ENCODE measurements at regions not wholly inside any gene's neighbourhood (a gene's known extent, or its start where the extent isn't known, plus 50 kb on each side); places are given as distances from the start of the nearest gene placed in this dataset.

GRCh38 chr20:50431066-50431450 lies 79.1 kb upstream of the PTPN1 start:
- no peaks in the 10 kb centered on the region for H3K9me3 Mint-ChIP-seq
- ATAC-seq (ENCODE audit: low read depth), result no peak
- no peak overlapping the region for H3K27ac Mint-ChIP-seq

GRCh38 chr20:50433001-50433761 lies 77.0 kb upstream of the PTPN1 start:
- no peak for DNase-seq
- no peak overlapping the region for H3K27ac Mint-ChIP-seq
- POLR2A ChIA-PET, result no interaction called here
- no peaks in the 10 kb centered on the region for H3K4me1 Mint-ChIP-seq
- no peak overlapping the region for H3K4me3 Mint-ChIP-seq
- no peak for ATAC-seq (ENCODE audit: low read depth)
- H3K27me3 Mint-ChIP-seq, result peaks cover 16% of the 10 kb centered on the region
- H3K36me3 Mint-ChIP-seq (ENCODE audit: low read depth), result no peaks in the 10 kb centered on the region
- CTCF ChIA-PET, result no interaction called here
- H3K9me3 Mint-ChIP-seq, result no peaks in the 10 kb centered on the region
- TF ChIP-seq CTCF (IDR thresholded peaks at IDR 0.05), result no peak
- intact Hi-C loops (cut with micrococcal nuclease), result no loop called here

More at GRCh38 chr20:50431066-50431450, 79.1 kb upstream of the PTPN1 start:
- Mint-ChIP-seq H3K36me3 (ENCODE audit: low read depth) (no peaks in the 10 kb centered on the region), H3K27me3 (peaks cover 17% of the 10 kb centered on the region), H3K4me3 (no peak overlapping the region), H3K4me1 (no peaks in the 10 kb centered on the region)
- TF ChIP-seq CTCF (IDR thresholded peaks at IDR 0.05), result no peak
- no peak for DNase-seq
- ChIA-PET POLR2A (no interaction called here), CTCF (no interaction called here)
- intact Hi-C loops (cut with micrococcal nuclease), result no loop called here

GRCh38 chr20:50434321-50434652 lies 75.9 kb upstream of the PTPN1 start:
- peaks cover 16% of the 10 kb centered on the region for H3K27me3 Mint-ChIP-seq
- no peaks in the 10 kb centered on the region for H3K36me3 Mint-ChIP-seq (ENCODE audit: low read depth)
- intact Hi-C loops (cut with micrococcal nuclease), result no loop called here
- H3K4me3 Mint-ChIP-seq, result no peak overlapping the region
- ChIA-PET POLR2A (no interaction called here), CTCF (no interaction called here)
- DNase-seq (no peak), ATAC-seq (ENCODE audit: low read depth) (no peak)
- H3K9me3 Mint-ChIP-seq, result no peaks in the 10 kb centered on the region
- no peaks in the 10 kb centered on the region for H3K4me1 Mint-ChIP-seq
- H3K27ac Mint-ChIP-seq, result no peak overlapping the region
- TF ChIP-seq CTCF (IDR thresholded peaks at IDR 0.05), result no peak

GRCh38 chr20:50434653-50435396 lies 75.4 kb upstream of the PTPN1 start:
- no peaks in the 10 kb centered on the region for H3K4me1 Mint-ChIP-seq
- H3K9me3 Mint-ChIP-seq, result no peaks in the 10 kb centered on the region
- ChIA-PET POLR2A (no interaction called here), CTCF (no interaction called here)
- DNase-seq (no peak), ATAC-seq (ENCODE audit: low read depth) (no peak)
- TF ChIP-seq CTCF (IDR thresholded peaks at IDR 0.05), result no peak
- no peaks in the 10 kb centered on the region for H3K36me3 Mint-ChIP-seq (ENCODE audit: low read depth)
- H3K4me3 Mint-ChIP-seq, result no peak overlapping the region
- intact Hi-C loops (cut with micrococcal nuclease), result no loop called here
- H3K27ac Mint-ChIP-seq, result no peak overlapping the region
- peaks cover 16% of the 10 kb centered on the region for H3K27me3 Mint-ChIP-seq

GRCh38 chr20:50435397-50436051 lies 74.7 kb upstream of the PTPN1 start:
- POLR2A ChIA-PET, result no interaction called here
- CTCF ChIA-PET, result no interaction called here
- DNase-seq (no peak), ATAC-seq (ENCODE audit: low read depth) (no peak)
- no peak overlapping the region for H3K4me3 Mint-ChIP-seq
- no peaks in the 10 kb centered on the region for H3K36me3 Mint-ChIP-seq (ENCODE audit: low read depth)
- intact Hi-C loops (cut with micrococcal nuclease), result no loop called here
- H3K27me3 Mint-ChIP-seq, result peaks cover 16% of the 10 kb centered on the region
- H3K27ac Mint-ChIP-seq, result no peak overlapping the region
- TF ChIP-seq CTCF (IDR thresholded peaks at IDR 0.05), result no peak
- no peaks in the 10 kb centered on the region for H3K9me3 Mint-ChIP-seq
- no peaks in the 10 kb centered on the region for H3K4me1 Mint-ChIP-seq

Measured in activated B cell treated with CpG ODN at 0.5 μM for 24 hours (primary cell).